ENCODE measurements at regions not wholly inside any gene's neighbourhood (a gene's known extent, or its start where the extent isn't known, plus 50 kb on each side); places are given as distances from the start of the nearest gene placed in this dataset.

- no peak for TF ChIP-seq IRF9 (CRISPR knock-in tag; IDR thresholded peaks at IDR 0.05; ENCODE audit: borderline replicate concordance)
- no peak for TF ChIP-seq HOXA9 (CRISPR knock-in tag; IDR thresholded peaks at IDR 0.05; ENCODE audit: borderline replicate concordance)
- no peak for TF ChIP-seq SP5 (CRISPR knock-in tag; IDR thresholded peaks at IDR 0.05; ENCODE audit: borderline replicate concordance, low read depth)
- no peak for TF ChIP-seq KAT8 (CRISPR knock-in tag; IDR thresholded peaks at IDR 0.05)
- TF ChIP-seq HNRNPLL (IDR thresholded peaks at IDR 0.05; ENCODE audit: low read depth, low read length, poor library complexity, severe bottlenecking) = no peak
- TF ChIP-seq ZNF792 (CRISPR knock-in tag; IDR thresholded peaks at IDR 0.05) = no peak
- TF ChIP-seq ZNF589 (CRISPR knock-in tag; conservative IDR thresholded peaks at IDR 0.05) = no peak
- TF ChIP-seq JDP2 (CRISPR knock-in tag; IDR thresholded peaks at IDR 0.05; ENCODE audit: borderline replicate concordance) = no peak
- TF ChIP-seq ZNF546 (CRISPR knock-in tag; conservative IDR thresholded peaks at IDR 0.05) = no peak
- TF ChIP-seq ZNF143 (CRISPR knock-in tag; IDR thresholded peaks at IDR 0.05) = no peak
- TF ChIP-seq TEF (CRISPR knock-in tag; IDR thresholded peaks at IDR 0.05) = no peak
- no peak for TF ChIP-seq SIX1 (CRISPR knock-in tag; IDR thresholded peaks at IDR 0.05; ENCODE audit: borderline replicate concordance)
- TF ChIP-seq CEBPB (IDR thresholded peaks at IDR 0.05; ENCODE audit: borderline replicate concordance, low read depth, low read length) = no peak
- TF ChIP-seq ZNF775 (CRISPR knock-in tag; IDR thresholded peaks at IDR 0.05; ENCODE audit: borderline replicate concordance) = no peak
- TF ChIP-seq ZNF781 (CRISPR knock-in tag; IDR thresholded peaks at IDR 0.05; ENCODE audit: borderline replicate concordance, not compliant biosample characterization) = no peak
- no peak for TF ChIP-seq PAWR (CRISPR knock-in tag; IDR thresholded peaks at IDR 0.05; ENCODE audit: borderline replicate concordance)
- TF ChIP-seq PRPF4 (IDR thresholded peaks at IDR 0.05; ENCODE audit: low read depth, low read length, poor library complexity, severe bottlenecking) = no peak
- no peak for TF ChIP-seq ZSCAN22 (CRISPR knock-in tag; IDR thresholded peaks at IDR 0.05)
- no peak for TF ChIP-seq ZNF414 (CRISPR knock-in tag; IDR thresholded peaks at IDR 0.05)
- TF ChIP-seq, protein P1, sequence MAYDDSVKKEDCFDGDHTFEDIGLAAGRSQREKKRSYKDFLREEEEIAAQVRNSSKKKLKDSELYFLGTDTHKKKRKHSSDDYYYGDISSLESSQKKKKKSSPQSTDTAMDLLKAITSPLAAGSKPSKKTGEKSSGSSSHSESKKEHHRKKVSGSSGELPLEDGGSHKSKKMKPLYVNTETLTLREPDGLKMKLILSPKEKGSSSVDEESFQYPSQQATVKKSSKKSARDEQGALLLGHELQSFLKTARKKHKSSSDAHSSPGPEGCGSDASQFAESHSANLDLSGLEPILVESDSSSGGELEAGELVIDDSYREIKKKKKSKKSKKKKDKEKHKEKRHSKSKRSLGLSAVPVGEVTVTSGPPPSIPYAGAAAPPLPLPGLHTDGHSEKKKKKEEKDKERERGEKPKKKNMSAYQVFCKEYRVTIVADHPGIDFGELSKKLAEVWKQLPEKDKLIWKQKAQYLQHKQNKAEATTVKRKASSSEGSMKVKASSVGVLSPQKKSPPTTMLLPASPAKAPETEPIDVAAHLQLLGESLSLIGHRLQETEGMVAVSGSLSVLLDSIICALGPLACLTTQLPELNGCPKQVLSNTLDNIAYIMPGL (CRISPR knock-in tag; IDR thresholded peaks at IDR 0.05; ENCODE audit: borderline replicate concordance in 1 of 2, low read depth in 1 of 2) = no peak
- TF ChIP-seq GTF3A (CRISPR knock-in tag; conservative IDR thresholded peaks at IDR 0.05) = no peak
- no peak for TF ChIP-seq BRD4 (CRISPR knock-in tag; IDR thresholded peaks at IDR 0.05)
- TF ChIP-seq HIC2 (CRISPR knock-in tag; IDR thresholded peaks at IDR 0.05; ENCODE audit: low read depth) = no peak
- TF ChIP-seq SIN3B (IDR thresholded peaks at IDR 0.05; ENCODE audit: low read length) = no peak
- TF ChIP-seq ZKSCAN5 (CRISPR knock-in tag; IDR thresholded peaks at IDR 0.05) = no peak
Measured at GRCh38 chr10:37623506-37623905, 233.9 kb downstream of the ZNF248 start (continued).

Data from HepG2 (cell line).